B cell (primary cell): ENCODE measurements at regions not wholly inside any gene's neighbourhood (a gene's known extent, or its start where the extent isn't known, plus 50 kb on each side); places are given as distances from the start of the nearest gene placed in this dataset.

Experiments used
- EZH2 ChIP-seq: IDR thresholded peaks from 2 replicates; pipeline ENCODE4 v1.6.1; 2012; ENCODE audit warnings: borderline replicate concordance, low read depth, mild to moderate bottlenecking, moderate library complexity, low read length; ENCODE audit not compliant: insufficient read depth, poor library complexity, severe bottlenecking
- TF ChIP-seq, protein P1 (sequence below): fragments of 200-600 bp; IDR thresholded peaks from one replicate; pipeline ENCODE4 v1.8.0; 2022; ENCODE audit warnings: antibody characterized with exemption, mild to moderate bottlenecking

DNA sequence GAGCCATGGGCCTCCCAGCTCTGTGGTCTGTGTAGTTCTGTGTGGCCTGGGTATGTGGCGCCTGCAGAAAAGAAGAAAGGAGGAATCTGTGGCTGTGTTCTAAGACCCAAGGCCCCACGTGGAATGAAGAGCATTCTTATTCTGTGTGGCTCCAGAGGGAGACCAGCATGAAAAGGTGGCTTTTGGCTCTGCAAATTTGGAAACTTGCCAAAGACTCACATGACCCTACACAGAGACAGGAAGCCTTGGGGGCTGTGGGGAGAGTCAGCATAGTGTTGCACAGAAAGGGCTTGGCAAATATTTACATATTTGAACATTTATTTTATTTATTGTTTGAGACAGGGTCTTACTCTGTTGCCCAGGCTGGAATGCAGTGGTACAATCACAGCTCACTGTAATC lies 193.3 kb downstream of the TMEM38B start:
- TF ChIP-seq, protein P1, sequence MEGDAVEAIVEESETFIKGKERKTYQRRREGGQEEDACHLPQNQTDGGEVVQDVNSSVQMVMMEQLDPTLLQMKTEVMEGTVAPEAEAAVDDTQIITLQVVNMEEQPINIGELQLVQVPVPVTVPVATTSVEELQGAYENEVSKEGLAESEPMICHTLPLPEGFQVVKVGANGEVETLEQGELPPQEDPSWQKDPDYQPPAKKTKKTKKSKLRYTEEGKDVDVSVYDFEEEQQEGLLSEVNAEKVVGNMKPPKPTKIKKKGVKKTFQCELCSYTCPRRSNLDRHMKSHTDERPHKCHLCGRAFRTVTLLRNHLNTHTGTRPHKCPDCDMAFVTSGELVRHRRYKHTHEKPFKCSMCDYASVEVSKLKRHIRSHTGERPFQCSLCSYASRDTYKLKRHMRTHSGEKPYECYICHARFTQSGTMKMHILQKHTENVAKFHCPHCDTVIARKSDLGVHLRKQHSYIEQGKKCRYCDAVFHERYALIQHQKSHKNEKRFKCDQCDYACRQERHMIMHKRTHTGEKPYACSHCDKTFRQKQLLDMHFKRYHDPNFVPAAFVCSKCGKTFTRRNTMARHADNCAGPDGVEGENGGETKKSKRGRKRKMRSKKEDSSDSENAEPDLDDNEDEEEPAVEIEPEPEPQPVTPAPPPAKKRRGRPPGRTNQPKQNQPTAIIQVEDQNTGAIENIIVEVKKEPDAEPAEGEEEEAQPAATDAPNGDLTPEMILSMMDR = no peak
- TF ChIP-seq EZH2 = no peak
